ENCODE measurements at regions not wholly inside any gene's neighbourhood (a gene's known extent, or its start where the extent isn't known, plus 50 kb on each side); places are given as distances from the start of the nearest gene placed in this dataset.

- TF ChIP-seq RCOR1 (IDR thresholded peaks at IDR 0.05; ENCODE audit: borderline replicate concordance in 1 of 2, low read depth in 2 of 2, low read length in 2 of 2) (no peak), EGR1 (conservative IDR thresholded peaks at IDR 0.05) (no peak), ETS1 (conservative IDR thresholded peaks at IDR 0.05; ENCODE audit: control insufficient read depth, low read depth, low read length) (no peak), DPF2 (IDR thresholded peaks at IDR 0.05) (no peak), TGIF2 (CRISPR knock-in tag; IDR thresholded peaks at IDR 0.05) (no peak), POLR2AphosphoS5 (IDR thresholded peaks at IDR 0.05; ENCODE audit: control insufficient read depth, insufficient read depth, low read depth, low read length) (no peak), CTCF (IDR thresholded peaks at IDR 0.05 in 2 of 3, conservative IDR thresholded peaks at IDR 0.05 in 1 of 3; ENCODE audit: insufficient read depth in 2 of 3, low read depth in 1 of 3, low read length in 3 of 3) (no peak), ZNF592 (IDR thresholded peaks at IDR 0.05) (no peak), IRF1 (CRISPR knock-in tag; IDR thresholded peaks at IDR 0.05; ENCODE audit: borderline replicate concordance) (no peak), ZHX1 (conservative IDR thresholded peaks at IDR 0.05; ENCODE audit: low read length) (no peak)
Observed at GRCh38 chr6:106733386-106733785, 104.0 kb downstream of the QRSL1 start.

Data from K562 (cell line).